DMS 273 treated with DMSO at 0.1 percent for 48 hours (cell line): ENCODE measurements at regions not wholly inside any gene's neighbourhood (a gene's known extent, or its start where the extent isn't known, plus 50 kb on each side); places are given as distances from the start of the nearest gene placed in this dataset.
"Not testable (repeated sequence)": the region's sequence is repeated elsewhere in the genome, so short reads cannot be mapped to it uniquely, and the experiment has no call there.

Experiments
- DNase-seq: peaks from one replicate; lab custom pipeline; 2025; lab: John Stamatoyannopoulos, UW

DNA sequence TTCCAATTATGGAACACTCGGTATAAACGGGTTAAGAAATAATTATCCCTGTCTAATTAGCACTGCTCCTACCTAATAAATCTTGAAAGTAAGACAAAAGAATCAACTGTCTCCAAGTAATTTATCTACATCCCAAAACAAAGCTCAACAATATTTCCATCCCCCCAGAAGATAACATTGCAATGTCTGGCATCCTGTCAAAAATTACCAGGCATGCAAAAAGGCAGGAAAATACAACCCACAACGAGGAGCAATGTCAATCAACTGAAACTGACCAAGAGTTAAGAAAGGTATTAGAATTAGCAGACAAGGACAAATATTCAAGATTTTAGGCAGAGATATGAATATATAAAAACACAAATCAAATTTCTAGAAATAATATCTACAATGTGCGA is 84.5 kb upstream of the SVIL start:
- DNase-seq: no peak

DNA sequence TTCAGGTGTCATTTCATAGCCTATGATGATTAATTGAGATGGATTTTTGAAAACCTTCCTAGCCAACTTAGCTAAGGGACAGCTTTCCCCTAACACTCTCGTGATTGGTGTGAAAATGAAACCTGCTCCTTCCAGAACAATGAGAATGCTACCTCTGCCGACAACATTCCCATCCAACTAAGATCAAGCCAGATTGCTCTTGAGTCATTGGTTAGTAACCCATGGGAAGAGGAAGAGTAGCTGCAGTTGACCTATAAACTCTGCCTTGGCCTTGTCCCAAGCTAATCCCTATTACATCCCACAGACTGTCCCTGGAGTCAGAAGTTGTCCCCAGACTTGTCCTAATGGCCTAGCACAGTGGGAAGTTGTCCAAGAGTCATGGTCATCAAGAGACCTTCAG is 80.5 kb upstream of the SVIL start:
- DNase-seq: no peak

DNA sequence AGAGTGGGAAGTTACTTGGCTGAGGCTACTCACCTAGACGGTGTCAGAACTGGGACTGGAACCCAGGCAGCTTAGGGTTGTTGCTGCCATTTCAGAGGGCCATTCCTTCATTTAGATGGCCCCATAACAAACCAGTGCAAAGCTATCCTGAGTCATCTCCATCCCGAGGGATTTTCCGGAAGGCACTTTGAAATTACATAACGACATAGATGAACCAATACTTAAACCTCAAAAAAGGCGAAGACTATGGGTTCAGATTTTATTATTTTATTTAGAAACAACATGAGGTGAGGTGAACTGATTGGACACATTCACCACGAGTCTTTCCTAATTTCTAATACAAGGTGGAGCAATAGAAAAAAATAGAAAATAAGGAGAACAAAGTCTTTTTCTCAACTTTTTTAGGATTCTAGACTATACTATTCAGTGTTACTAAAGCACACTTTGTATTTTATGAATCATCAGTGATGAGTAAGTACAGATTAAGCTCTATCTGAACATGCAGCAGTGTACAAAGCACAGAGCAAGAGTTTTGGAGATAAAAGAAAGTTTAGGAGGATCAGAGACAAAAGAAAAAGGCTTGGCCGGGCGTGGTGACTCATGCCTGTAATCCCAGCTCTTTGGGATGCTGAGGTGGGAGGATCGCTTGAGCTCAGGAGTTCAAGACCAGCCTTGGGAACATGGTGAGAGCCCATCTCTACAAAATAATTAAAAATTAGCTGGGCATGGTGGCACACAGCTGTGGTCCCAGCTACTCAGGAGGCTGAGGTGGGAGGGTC is 79.5 kb upstream of the SVIL start:
- DNase-seq: no peak

DNA sequence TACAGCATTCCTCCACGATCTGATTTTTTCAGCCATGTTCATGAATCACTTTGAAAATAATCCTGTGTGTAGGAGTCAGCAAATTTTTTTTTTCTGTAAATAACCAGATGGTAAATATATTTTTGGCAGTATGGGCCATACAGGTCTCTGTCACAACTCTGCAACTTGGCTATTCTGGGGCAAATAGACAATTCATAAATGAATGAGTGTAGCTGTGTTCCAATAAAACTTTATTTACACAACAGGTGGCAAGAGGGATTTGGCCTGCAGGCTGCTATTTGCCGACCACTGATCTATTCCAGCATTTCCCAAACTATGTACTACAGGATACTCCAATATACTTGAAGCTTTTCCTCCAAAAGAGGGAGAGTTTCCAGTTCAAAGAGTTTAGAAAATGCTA is 78.7 kb upstream of the SVIL start:
- no peak for DNase-seq

DNA sequence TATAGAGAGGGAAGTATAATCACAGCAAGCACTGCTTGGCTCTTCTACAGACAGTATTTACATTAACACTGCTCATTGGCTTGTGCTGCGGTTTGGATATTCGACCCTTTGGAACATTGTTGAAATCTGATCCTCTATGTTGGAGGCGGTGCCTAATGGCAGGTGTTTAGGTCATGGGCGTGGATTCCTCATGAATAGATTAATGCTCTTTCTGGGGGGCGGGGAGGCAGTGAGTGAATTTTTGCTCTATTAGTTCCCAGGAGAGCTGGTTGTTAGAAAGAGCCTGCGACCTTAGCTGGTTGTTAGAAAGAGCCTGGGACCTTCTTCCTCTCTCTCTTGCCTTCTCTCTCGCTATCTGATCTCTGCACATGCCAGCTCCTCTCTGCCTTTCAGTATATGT is 77.3 kb upstream of the SVIL start:
- DNase-seq: no peak

DNA sequence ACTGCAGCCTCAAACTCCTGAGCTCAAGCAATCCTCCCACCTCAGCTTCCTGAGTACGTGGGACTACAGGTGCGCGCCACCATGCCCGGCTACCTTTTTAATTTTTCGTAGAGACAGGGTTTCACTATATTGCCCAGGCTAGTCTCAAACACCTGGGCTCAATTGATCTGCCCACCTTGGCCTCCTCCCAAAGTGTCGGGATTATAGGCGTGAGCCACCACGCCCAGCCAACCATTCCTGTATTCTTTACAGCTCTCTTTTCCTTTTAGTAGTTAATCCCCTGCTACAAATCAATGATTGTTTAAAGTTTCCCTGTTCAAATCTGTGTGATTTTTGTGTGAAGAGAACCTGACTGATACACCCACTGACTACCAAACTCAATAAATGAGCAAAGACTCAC is 75.4 kb upstream of the SVIL start:
- DNase-seq: no peak

DNA sequence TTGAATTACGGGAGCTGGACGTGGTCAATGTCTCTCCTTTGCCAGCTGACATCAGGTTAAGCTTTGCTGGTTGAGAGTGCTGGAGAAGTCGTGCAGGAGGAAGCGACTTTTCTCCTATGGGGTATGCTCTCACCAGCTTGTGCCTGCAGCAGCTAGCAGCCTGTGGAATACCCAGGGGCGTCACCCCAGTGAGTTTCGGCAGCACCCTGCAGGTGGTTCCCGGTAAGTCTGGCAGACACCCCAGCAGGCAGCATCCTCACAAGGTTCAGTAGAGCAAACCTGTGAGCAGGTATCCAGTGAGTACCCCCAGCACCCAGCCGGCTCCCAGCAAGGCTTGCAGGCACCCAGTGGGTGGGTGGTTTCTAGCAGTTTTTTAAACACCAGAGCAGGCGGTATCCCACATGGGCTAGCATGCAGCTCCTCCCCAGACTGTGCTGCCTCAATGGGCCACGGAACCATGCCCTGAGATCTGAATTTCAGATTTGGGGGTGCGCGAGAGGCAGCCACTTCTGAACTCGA is 74.8 kb upstream of the SVIL start:
- DNase-seq: no peak

DNA sequence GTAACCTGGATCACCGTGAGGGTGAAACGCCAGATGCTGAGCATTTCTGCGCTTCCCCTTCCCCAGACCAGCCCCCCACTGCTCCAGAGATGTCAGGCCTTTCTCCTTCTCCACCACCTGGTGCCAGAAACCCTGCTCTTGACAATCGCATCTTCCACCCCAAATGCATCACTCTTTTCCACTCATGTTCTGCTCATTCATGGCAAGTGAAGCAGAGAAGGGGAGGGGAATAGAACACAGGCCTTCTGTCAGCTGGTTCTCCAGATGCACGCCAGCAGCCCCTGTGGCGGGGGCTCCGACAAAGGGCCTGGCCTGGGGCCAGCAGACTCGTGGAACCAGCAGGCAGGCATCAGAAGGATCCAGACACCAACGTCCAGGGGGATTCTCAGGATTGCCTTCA is 68.5 kb upstream of the SVIL start:
- peak; percentile 5 for DNase-seq

DNA sequence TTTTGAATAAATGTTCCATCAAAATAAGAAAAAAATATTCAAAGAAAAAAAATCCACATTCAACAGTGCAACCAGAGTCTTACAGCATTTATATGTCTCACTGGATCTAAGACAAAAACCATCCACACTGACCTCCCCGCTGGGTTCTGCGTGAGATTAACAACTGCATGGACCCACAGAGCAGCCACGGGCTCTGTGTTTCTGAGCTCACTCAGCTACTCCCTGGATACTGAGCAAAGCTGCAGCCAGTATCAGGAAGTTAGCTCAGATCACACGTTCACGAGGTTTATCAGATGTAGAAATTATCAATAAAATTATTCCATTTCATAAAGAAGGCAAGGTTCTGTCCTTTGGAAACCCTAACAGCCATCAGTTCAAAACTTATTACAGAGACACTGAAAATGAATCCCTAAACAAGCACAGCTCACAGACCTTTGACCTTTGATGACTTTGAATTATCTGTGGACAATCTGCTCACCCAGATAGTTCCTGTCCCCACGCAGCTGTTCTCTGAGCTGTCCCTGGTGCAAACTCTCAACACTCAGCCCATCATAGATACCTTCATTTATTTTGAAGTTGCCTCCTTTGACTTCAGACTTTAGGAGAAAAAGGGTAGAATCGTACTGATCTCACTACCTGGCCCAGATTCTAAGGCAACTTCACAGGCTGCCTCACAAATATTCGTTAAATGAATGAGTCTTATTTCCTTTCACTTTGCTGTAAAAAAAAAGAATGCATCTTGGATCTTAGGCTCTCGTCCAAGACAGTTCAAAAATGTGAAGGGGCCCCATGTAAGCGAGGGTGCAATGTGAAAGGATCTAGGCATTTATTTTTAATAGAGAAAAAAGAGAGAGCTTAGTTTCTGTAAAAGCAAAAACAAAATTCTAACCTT is 67.7 kb upstream of the SVIL start:
- no peak for DNase-seq

DNA sequence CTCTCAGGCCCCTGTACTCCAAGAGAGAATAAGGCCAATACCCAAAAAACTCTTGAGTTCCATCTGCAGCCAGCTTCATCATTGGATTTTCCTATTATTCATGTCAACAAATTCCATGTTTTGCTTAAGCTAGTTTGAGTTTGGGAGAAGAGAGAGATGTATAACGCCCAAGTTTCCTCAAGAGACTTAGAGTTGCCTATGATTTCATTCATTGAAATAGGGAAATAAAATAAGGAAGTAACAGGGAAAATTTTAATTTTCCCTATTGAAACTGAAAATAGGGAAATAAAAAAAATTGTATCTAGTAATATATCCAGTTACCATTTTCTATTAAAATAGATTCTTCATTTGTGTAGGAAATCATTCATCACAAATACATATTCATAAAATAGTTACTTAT is 66.5 kb upstream of the SVIL start:
- DNase-seq: no peak

DNA sequence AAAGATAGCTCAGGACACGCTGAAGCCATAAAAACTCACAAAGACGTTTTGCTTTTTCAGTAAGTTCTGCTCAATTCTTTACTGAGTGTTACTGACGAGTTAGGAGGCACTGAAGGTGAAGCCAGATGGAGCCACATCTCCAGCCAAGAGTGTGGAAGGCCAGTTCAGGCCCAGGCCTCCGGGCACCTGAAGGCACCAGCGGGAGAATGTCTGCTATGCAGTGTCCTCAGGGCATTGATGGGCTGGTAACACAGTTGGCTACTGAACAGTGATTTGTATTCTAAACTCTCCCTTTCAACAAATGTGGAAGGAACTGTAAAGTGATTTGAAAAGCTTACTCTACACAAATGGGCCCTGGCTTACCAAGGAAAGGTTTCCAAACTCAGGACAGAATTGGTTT is 64.8 kb upstream of the SVIL start:
- DNase-seq: no peak

DNA sequence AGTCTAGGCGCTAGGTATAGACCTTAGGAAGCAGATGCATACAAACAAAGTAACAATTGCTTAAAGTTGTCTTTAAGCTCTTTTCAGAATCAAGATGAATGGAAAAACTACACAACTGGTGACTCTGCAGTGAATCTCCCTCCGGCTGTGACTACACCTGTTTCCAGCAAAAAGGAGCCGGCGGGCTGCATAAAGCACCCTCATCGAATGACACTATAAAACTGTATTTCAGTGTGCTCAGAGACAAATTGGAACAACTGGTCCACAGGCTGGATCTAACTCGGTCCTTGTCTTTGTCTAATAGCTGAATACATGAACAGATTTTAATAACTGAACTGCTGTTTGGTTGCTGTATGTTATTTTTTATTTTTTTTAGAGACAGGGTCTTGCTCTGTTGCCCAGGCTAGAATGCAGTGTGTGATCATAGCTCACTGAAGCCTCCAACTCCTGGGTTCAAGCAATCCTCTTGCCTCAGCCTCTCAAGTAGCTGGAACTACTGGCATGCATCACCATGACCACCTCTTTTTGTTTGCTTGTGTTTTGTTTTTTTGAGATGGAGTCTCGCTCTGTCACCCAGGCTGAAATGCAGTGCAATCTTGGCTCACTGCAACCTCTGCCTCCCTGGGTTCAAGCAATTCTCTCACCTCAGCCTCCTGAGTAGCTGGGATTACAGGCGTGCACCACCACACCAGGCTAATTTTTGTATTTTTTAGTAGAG is 64.2 kb upstream of the SVIL start:
- no peak for DNase-seq

DNA sequence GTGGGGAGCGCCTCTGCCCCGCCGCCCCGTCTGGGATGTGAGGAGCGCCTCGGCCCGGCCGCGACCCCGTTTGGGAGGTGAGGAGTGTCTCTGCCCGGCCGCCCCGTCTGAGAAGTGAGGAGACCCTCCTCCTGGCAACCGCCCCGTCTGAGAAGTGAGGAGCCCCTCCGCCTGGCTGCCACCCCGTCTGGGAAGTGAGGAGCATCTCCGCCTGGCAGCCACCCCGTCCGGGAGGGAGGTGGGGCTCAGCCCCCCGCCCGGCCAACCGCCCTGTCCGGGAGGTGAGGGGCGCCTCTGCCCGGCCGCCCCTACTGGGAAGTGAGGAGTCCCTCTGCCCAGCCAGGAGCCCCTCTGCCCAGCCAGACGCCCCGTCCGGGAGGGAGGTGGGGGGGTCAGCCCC is 61.8 kb upstream of the SVIL start:
- not testable (repeated sequence) for DNase-seq

DNA sequence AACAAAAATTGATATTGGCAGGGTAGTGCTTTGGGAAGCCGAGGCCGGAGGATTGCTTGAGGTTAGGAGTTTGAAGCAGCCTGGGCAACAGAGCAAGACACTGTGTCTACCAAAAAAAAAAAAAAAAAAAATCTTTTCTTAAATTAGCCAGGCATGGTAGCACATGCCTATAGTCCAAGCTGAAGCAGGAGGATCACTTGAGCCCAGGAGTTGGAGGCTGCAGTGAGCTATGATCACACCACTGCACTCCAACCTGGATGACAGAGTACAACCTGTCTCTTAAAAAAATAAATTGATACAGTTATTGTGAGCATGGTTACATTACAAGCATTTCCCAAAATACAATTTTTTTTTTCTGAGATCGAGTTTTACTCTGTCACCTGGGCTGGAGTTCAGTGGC is 59.4 kb upstream of the SVIL start:
- no peak for DNase-seq

DNA sequence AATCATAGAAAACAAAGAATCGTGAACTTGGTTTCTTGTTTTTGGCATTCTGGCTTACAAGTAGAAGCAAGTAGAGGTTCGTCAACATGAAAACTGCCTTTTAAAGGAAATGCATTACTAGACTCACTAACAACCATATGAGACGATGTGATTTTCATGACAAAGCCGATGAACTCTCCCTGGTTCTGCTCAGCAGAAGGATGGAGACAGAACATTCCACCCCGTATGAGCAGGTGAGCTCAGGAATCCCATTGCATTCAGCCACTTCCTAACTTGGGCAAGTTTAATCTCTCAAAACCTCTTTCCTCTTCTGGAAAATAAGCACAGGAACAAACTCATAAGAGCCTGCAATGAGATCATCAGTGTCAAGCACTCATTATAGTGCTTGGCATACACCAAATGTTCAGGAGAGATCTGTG is 57.4 kb upstream of the SVIL start:
- DNase-seq: no peak

DNA sequence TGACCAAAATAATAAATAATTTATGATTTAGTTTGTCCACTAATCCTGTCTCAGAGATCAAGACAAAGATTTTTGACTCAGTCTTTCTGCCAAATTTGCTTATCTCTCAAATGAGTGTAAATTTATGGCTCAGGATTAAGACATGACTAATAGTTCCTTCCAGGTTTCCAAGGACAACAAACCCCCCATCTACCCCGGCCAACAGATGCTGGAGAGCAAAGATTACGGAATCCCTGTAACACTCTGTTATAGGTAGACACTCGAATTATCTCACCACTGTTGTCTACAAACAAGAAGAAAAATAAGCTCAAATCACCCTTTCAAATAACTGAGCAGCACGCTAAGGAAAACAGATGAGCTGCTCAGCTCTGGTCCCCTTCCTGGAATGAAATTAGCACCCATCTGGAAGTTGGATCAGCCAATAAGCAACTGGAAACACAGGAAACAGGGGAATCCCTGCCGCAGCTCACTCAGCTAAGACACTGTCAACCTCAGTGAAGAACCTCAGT is 56.8 kb upstream of the SVIL start:
- DNase-seq: peak; percentile 13

DNA sequence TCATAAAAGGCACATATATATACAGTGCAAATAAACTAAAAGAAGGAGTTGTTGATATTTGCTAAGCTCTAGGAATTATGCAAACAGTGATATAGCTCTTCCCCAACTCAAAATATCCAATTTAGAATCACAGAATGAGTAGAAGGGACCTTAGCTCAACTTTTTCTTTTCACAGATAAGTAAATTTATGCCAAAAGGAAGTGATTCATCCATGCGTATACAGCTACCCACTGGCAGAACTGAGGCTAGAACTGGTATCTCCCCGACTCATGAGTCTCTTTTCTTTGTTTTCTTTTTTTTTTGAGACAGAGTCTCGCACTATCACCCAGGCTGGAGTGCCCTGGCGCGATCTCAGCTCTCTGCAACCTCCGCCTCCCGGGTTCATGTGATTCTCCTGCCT is 54.2 kb upstream of the SVIL start:
- DNase-seq: no peak

DNA sequence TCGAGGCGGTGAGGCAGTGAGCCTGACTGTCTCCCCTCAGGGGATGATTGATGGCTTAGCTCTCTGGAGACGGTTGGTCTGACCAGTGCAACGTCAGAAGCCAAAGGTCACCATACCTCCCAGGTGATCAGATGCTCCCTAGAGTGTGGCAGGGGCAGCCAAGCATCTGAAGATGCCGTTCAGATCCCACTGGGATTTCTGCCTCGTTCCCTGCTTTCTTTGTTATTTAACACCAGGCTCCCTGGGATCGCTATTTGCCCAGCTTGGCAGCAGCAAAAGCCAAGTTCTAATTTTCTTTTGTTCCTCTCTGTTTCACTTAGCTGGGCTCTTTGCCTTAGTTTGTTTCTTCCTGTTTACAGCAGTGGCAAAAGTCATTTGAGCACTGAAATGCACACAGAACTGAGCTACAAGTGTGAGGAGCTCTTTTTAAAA is 53.5 kb upstream of the SVIL start:
- no peak for DNase-seq

DNA sequence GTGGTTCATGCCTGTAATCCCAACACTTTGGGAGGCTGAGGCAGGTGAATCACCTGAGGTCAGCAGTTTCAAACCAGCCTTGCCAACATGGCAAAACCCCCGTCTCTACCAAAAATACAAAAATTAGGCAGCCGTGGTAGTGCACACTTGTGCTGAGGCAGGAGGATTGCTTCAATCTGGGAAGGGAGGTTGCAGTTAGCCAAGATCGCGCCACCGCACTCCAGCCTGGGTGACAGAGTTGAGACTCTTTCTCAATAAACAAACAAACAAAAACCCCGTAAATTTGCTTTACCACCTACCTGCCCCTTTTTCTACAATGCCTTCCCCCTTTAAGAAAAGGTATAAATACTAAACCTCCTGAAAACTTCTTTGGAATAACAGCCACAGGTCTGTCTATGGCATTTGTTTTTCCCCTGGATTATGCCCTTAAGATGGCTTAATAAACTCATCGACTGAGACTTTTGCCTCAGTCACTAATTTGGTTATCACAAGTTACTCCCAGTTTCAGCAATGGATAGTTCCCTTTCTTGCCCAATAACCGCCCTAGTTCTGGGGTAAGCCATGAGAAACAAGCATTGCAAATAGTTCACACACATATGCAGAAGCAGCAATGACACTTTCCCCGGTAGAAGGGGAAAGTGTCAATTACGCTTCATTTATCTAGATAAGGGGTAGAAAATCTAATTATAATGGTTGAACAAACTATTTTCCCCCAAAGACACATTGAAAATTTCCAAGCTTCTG is 52.8 kb upstream of the SVIL start:
- no peak for DNase-seq

DNA sequence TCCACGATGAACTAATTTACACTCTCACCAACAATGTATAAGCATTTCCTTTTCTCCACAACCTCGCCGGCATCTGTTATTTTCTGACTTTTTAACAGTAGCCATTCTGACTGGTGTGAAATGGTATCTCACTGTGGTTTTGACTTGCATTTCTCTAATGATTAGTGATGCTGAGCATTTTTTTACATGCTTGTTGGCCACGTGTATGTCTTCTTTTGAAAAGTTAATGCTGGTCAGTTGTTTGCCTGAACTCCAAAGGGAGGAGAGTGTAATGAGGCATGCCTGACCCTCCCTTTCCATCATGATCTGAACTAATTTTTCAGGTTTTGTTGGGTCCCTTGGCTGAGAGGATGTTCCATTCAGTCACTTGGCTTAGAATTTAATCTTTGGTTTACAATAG is 50.7 kb upstream of the SVIL start:
- DNase-seq: no peak
